Smooth muscle cell (in vitro differentiated cells): ENCODE measurements at regions not wholly inside any gene's neighbourhood (a gene's known extent, or its start where the extent isn't known, plus 50 kb on each side); places are given as distances from the start of the nearest gene placed in this dataset.

Experiments used
- DNase-seq: peaks from one replicate; lab custom pipeline; 2025; ENCODE audit not compliant: unreplicated experiment; lab: John Stamatoyannopoulos, UW
- H2AFZ ChIP-seq: fragments of 200-600 bp; sonication (generic); 2 replicates; pipeline ENCODE4 v1.6.0; 2016; ENCODE audit warnings: antibody characterized with exemption, low read depth, mild to moderate bottlenecking
- H3F3A ChIP-seq: fragments of 200-600 bp; sonication (generic); 2 replicates; pipeline ENCODE4 v1.6.0; 2017; ENCODE audit warnings: antibody characterized with exemption, low read depth
- H3K27ac ChIP-seq: fragments of 200-600 bp; sonication (generic); 2 replicates; pipeline ENCODE4 v1.5.1; 2016; ENCODE audit warnings: low read depth, mild to moderate bottlenecking
- H3K27me3 ChIP-seq: fragments of 200-600 bp; sonication (generic); 2 replicates; pipeline ENCODE4 v1.6.1; 2016; ENCODE audit warnings: low read depth, mild to moderate bottlenecking
- H3K36me3 ChIP-seq: fragments of 200-600 bp; sonication (generic); 2 replicates; pipeline ENCODE4 v1.5.1; 2016; ENCODE audit warnings: low read depth
- H3K4me1 ChIP-seq: fragments of 200-600 bp; sonication (generic); 2 replicates; pipeline ENCODE4 v1.5.1; 2016; ENCODE audit warnings: low read depth
- H3K4me2 ChIP-seq: fragments of 200-600 bp; sonication (generic); 2 replicates; pipeline ENCODE4 v1.6.0; 2016; ENCODE audit warnings: mild to moderate bottlenecking
- H3K4me3 ChIP-seq: fragments of 200-600 bp; sonication (generic); 2 replicates; pipeline ENCODE4 v1.5.1; 2016; ENCODE audit warnings: mild to moderate bottlenecking
- H3K79me2 ChIP-seq: fragments of 200-600 bp; sonication (generic); 2 replicates; pipeline ENCODE4 v1.6.0; 2016; ENCODE audit warnings: low read depth, mild to moderate bottlenecking
- H3K9ac ChIP-seq: fragments of 200-600 bp; sonication (generic); 2 replicates; pipeline ENCODE4 v1.6.0; 2016; ENCODE audit warnings: low read depth
- H3K9me3 ChIP-seq: fragments of 200-600 bp; sonication (generic); replicated peaks from 2 replicates; pipeline ENCODE4 v1.5.1; 2016; ENCODE audit warnings: low read depth
- H4K20me1 ChIP-seq: fragments of 200-600 bp; sonication (generic); 2 replicates; pipeline ENCODE4 v1.6.0; 2016; ENCODE audit warnings: low read depth
- WGBS: methylation state at CpG from one replicate; pipeline ENCODE4 v1.1.7; 2016; ENCODE audit warnings: low lambda C conversion rate; 5-methylcytosine and 5-hydroxymethylcytosine counted together
- TF ChIP-seq, protein P1 (sequence below): fragments of 200-600 bp; sonication (generic); IDR thresholded peaks from 2 replicates; pipeline ENCODE4 v1.5.1; 2017; ENCODE audit warnings: borderline replicate concordance, mild to moderate bottlenecking, antibody characterized with exemption; ENCODE audit not compliant: insufficient read depth, poor library complexity, severe bottlenecking

DNA sequence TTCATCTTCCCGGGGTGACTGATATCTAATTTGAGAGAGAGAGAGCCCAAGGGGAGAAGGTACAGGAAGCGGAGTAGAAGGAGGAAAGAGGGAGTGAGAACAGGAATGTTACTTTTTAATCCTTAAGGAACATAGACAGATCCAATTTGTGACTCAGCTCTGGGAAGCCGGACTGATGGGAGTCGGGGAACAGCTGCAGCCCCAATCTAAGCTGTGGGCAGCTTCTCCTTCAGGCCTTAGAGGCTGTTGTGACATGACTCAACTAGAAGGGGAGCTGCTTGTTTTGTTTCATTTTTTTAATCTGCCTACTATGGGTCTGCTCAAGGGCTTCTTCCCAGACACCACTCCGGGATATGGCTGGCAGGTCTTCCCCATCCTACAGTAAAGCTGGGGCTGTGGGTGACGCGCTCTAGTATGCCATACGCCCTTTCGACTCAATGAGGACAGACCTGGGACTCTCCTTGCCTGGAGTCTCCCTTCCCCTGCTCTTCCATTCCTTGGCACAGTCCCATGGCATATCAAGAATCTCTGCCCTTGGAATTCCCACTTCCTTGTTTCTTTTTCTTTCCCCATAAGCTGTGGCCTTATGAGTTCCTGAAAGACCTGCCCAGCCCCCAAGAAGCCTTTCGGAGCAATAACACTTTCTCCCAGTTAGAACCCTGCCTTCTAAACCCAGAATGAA lies 103.3 kb upstream of the AKIP1 start:
- Histone ChIP-seq H3K79me2 (peaks cover 82% of the 10 kb centered on the region), H4K20me1 (peaks cover 44% of the 10 kb centered on the region), H3F3A (peaks cover 47% of the 10 kb centered on the region), H3K4me3 (peak overlapping the region; percentile 10), H3K27ac (peak overlapping the region; percentile 94), H3K9ac (peak overlapping the region; percentile 53), H3K4me1 (peaks cover 42% of the 10 kb centered on the region), H3K9me3 (no peaks in the 10 kb centered on the region), H2AFZ (no peak overlapping the region), H3K36me3 (no peaks in the 10 kb centered on the region), H3K27me3 (no peaks in the 10 kb centered on the region), H3K4me2 (peak overlapping the region; percentile 92)
- WGBS: 39% methylated on average over 10 of the region's 10 CpGs
- DNase-seq: no peak
- TF ChIP-seq, protein P1, sequence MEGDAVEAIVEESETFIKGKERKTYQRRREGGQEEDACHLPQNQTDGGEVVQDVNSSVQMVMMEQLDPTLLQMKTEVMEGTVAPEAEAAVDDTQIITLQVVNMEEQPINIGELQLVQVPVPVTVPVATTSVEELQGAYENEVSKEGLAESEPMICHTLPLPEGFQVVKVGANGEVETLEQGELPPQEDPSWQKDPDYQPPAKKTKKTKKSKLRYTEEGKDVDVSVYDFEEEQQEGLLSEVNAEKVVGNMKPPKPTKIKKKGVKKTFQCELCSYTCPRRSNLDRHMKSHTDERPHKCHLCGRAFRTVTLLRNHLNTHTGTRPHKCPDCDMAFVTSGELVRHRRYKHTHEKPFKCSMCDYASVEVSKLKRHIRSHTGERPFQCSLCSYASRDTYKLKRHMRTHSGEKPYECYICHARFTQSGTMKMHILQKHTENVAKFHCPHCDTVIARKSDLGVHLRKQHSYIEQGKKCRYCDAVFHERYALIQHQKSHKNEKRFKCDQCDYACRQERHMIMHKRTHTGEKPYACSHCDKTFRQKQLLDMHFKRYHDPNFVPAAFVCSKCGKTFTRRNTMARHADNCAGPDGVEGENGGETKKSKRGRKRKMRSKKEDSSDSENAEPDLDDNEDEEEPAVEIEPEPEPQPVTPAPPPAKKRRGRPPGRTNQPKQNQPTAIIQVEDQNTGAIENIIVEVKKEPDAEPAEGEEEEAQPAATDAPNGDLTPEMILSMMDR: no peak

DNA sequence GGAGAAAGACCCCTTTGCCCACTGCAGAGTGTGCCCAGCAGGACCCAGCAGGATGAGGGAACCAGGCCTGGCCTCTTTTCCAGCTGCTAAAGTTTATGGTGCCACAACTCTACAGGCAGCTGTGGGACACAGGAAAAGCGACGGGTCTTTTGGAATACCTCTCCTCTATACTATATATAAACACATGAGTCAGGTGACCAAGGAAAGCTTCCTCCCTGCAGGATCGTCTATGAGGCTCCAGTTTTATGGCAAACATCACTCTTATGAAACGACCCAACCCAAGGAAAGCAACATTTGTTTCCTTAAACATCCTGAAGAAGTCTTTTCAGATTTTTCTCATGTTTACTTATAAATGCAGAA lies 102.8 kb upstream of the AKIP1 start:
- no peaks in the 10 kb centered on the region for H3K36me3 ChIP-seq
- peak overlapping the region; percentile 92 for H3K4me2 ChIP-seq
- no peaks in the 10 kb centered on the region for H3K9me3 ChIP-seq
- H3K4me1 ChIP-seq: peaks cover 45% of the 10 kb centered on the region
- DNase-seq: no peak
- peak overlapping the region; percentile 94 for H3K27ac ChIP-seq
- peaks cover 51% of the 10 kb centered on the region for H3F3A ChIP-seq
- TF ChIP-seq, protein P1: no peak
- WGBS: 32% methylated on average over 4 of the region's 4 CpGs
- H3K79me2 ChIP-seq: peaks cover 82% of the 10 kb centered on the region
- peaks cover 39% of the 10 kb centered on the region for H4K20me1 ChIP-seq
- peak overlapping the region; percentile 10 for H3K4me3 ChIP-seq
- H2AFZ ChIP-seq: no peak overlapping the region
- H3K27me3 ChIP-seq: no peaks in the 10 kb centered on the region
- H3K9ac ChIP-seq: peak overlapping the region; percentile 53

GRCh38 chr11:8809241-8809938 lies 101.6 kb upstream of the AKIP1 start:
- Histone ChIP-seq H3K4me1 (peaks cover 55% of the 10 kb centered on the region), H3K4me3 (peak overlapping the region; percentile 57)

More at GRCh38 chr11:8809241-8809938, 101.6 kb upstream of the AKIP1 start:
- H3K9ac ChIP-seq: peak overlapping the region; percentile 89
- H3K79me2 ChIP-seq: peaks cover 77% of the 10 kb centered on the region
- TF ChIP-seq, protein P1: no peak
- H3K4me2 ChIP-seq: peak overlapping the region; percentile 92
- H3K36me3 ChIP-seq: no peaks in the 10 kb centered on the region
- DNase-seq: no peak
- peak overlapping the region; percentile 94 for H3K27ac ChIP-seq
- H4K20me1 ChIP-seq: peaks cover 27% of the 10 kb centered on the region
- H3F3A ChIP-seq: peaks cover 59% of the 10 kb centered on the region
- 61% methylated on average over 7 of the region's 7 CpGs for WGBS
- no peaks in the 10 kb centered on the region for H3K27me3 ChIP-seq
- H3K9me3 ChIP-seq: no peaks in the 10 kb centered on the region
- no peak overlapping the region for H2AFZ ChIP-seq
